H1 (cell line): ENCODE measurements at regions not wholly inside any gene's neighbourhood (a gene's known extent, or its start where the extent isn't known, plus 50 kb on each side); places are given as distances from the start of the nearest gene placed in this dataset.

Experiments used
- CBX8 ChIP-seq: fragments of 300-800, 300-1000 bp; sonication (generic); IDR thresholded peaks from 2 replicates; pipeline ENCODE4 v1.7.1; 2016; ENCODE audit warnings: low read depth, low read length, borderline replicate concordance
- EZH2 ChIP-seq: fragments of 200-600 bp; sonication (generic); IDR thresholded peaks from 2 replicates; pipeline ENCODE4 v1.7.1; 2012; ENCODE audit warnings: low read depth, mild to moderate bottlenecking, moderate library complexity, low read length, inconsistent platforms; ENCODE audit not compliant: severe bottlenecking
- PHF8 ChIP-seq: fragments of 200-600 bp; sonication (generic); conservative IDR thresholded peaks from 2 replicates; pipeline ENCODE4 v1.7.1; 2012; ENCODE audit warnings: low read depth, mild to moderate bottlenecking, inconsistent platforms, low read length, moderate library complexity
- SIN3A ChIP-seq, 2 experiments: IDR thresholded peaks in 1 of 2; conservative IDR thresholded peaks in 1 of 2; 2 replicates each; pipeline ENCODE4 v1.6.1; 2011 to 2012; ENCODE audit warnings: low read length in 2 of 2, improper control_type of control experiment in 1 of 2, low read depth in 1 of 2, mild to moderate bottlenecking in 1 of 2
- TF ChIP-seq, protein P1 (sequence below): IDR thresholded peaks from 2 replicates; pipeline ENCODE4 v1.6.1; 2012; ENCODE audit warnings: low read length, inconsistent platforms

DNA sequence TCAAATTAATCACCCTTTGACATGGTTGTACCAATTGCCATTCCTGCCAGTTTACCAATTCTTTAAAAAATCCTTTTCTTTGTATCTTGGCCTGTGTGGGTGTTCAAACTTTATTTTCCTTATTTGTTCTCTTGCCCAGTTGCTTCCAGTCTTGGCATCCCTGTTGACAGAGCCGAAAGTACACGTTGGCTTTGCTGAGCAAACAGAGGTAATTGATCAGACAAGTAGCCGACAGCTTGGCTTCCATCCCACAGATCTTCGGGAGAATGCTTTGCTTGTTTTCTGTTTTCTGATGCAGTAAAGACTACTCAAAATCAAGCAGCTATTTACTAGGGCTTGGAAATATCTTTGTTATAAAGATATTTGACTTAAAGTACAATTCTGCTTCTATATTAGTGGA, 506.8 kb upstream of the SALL1 start:
- TF ChIP-seq CBX8 = no peak
- TF ChIP-seq, protein P1, sequence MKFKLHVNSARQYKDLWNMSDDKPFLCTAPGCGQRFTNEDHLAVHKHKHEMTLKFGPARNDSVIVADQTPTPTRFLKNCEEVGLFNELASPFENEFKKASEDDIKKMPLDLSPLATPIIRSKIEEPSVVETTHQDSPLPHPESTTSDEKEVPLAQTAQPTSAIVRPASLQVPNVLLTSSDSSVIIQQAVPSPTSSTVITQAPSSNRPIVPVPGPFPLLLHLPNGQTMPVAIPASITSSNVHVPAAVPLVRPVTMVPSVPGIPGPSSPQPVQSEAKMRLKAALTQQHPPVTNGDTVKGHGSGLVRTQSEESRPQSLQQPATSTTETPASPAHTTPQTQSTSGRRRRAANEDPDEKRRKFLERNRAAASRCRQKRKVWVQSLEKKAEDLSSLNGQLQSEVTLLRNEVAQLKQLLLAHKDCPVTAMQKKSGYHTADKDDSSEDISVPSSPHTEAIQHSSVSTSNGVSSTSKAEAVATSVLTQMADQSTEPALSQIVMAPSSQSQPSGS = no peak
- no peak for TF ChIP-seq PHF8
- TF ChIP-seq EZH2 = no peak
- no peak for TF ChIP-seq SIN3A (conservative IDR thresholded peaks at IDR 0.05 in 1 of 2, IDR thresholded peaks at IDR 0.05 in 1 of 2; ENCODE audit: low read depth in 1 of 2, low read length in 2 of 2)
